GM12878 (cell line): ENCODE measurements at regions not wholly inside any gene's neighbourhood (a gene's known extent, or its start where the extent isn't known, plus 50 kb on each side); places are given as distances from the start of the nearest gene placed in this dataset. TPM values are rescaled to one million over a fixed set of nuclear protein-coding genes. Genes with fewer than 3 reads are reported as not detected.

Experiments
- MAX ChIP-seq: IDR thresholded peaks from 2 replicates; pipeline ENCODE4 v1.6.1; 2012; ENCODE audit warnings: low read depth, low read length, improper control_type of control experiment
- SPI1 ChIP-seq: IDR thresholded peaks from 2 replicates; pipeline ENCODE4 v1.6.1; 2011; ENCODE audit warnings: low read depth, mild to moderate bottlenecking, low read length, moderate library complexity, borderline replicate concordance; ENCODE audit not compliant: insufficient read depth
- STAT1 ChIP-seq: fragments of 450-650 bp; conservative IDR thresholded peaks from 2 replicates; pipeline ENCODE4 v1.6.1; 2014; ENCODE audit warnings: antibody characterized with exemption, mild to moderate bottlenecking
- small RNA-seq: library from RNA; depleted of rRNA; stranded (forward); fragments of <200 nt; gene quantifications from one replicate; pipeline ENCODE3, GENCODE V24; 2014

- TF ChIP-seq STAT1, result no peak
- no peak for TF ChIP-seq MAX
- no peak for TF ChIP-seq SPI1
These were observed 127.7 kb downstream of the DHX35 start (continued) for GRCh38 chr20:39089797-39090196.

Small RNA genes lying in the stretch of these regions (small RNA-seq; reads per million reads assigned to genes)
- gene RN7SL680P, result not detected
